OCI-LY7 (cell line): ENCODE measurements at regions not wholly inside any gene's neighbourhood (a gene's known extent, or its start where the extent isn't known, plus 50 kb on each side); places are given as distances from the start of the nearest gene placed in this dataset.

Experiments
- EZH2phosphoT487 ChIP-seq: fragments of 200-600 bp; sonication (generic); IDR thresholded peaks from 2 replicates; pipeline ENCODE4 v1.6.1; 2018; ENCODE audit warnings: low read depth, borderline replicate concordance, mild to moderate bottlenecking, mixed run types, antibody characterized with exemption, low read length, moderate library complexity, mixed read lengths
- TF ChIP-seq, protein P1 (sequence below): fragments of 200-600 bp; sonication (generic); conservative IDR thresholded peaks from 2 replicates; pipeline ENCODE4 v1.5.1; 2014; ENCODE audit warnings: mild to moderate bottlenecking, antibody characterized with exemption, low read length, moderate library complexity, mixed read lengths

DNA sequence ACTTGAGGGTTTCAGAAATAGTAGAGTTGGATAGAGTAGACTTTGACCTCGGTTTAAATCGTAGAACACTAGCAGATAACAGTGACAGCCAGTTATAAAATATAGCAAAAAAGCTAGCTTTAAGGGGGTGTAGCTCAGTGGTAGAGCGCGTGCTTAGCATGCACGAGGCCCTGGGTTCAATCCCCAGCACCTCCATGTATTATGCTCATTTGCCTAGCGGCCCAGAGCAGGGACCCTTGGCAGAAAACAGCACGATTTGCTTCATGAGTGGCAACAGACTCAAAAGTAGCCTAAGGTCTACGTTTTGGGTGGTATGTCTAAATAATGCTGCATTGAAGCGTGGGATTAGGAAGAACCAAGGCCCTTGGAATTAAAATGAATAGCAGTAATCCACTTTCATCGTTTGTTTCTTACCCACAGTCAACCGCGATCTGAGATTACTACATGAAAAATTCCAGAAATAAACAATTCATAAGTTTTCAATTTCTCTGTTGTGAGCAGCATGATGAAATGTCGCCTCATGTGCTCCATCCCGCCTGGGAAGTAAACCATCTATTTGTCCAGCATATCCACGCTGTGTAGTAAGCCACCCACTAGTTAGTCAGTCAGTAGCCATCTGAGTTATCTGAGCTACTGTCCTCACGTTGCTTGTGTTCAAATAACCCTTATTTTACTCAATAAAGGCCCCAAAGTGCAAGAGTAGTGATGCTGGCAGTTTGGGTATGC, 184.9 kb downstream of the GPX5 start:
- TF ChIP-seq, protein P1, sequence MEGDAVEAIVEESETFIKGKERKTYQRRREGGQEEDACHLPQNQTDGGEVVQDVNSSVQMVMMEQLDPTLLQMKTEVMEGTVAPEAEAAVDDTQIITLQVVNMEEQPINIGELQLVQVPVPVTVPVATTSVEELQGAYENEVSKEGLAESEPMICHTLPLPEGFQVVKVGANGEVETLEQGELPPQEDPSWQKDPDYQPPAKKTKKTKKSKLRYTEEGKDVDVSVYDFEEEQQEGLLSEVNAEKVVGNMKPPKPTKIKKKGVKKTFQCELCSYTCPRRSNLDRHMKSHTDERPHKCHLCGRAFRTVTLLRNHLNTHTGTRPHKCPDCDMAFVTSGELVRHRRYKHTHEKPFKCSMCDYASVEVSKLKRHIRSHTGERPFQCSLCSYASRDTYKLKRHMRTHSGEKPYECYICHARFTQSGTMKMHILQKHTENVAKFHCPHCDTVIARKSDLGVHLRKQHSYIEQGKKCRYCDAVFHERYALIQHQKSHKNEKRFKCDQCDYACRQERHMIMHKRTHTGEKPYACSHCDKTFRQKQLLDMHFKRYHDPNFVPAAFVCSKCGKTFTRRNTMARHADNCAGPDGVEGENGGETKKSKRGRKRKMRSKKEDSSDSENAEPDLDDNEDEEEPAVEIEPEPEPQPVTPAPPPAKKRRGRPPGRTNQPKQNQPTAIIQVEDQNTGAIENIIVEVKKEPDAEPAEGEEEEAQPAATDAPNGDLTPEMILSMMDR = no peak
- no peak for TF ChIP-seq EZH2phosphoT487
